ENCODE measurements at regions not wholly inside any gene's neighbourhood (a gene's known extent, or its start where the extent isn't known, plus 50 kb on each side); places are given as distances from the start of the nearest gene placed in this dataset.

- H3K9me3 ChIP-seq (ENCODE audit: control insufficient read depth, insufficient read depth, low read depth, low read length) = peaks cover 1% of the 10 kb centered on the region
- no peaks in the 10 kb centered on the region for H4K20me1 ChIP-seq (ENCODE audit: control insufficient read depth, extremely low read depth, insufficient read depth, low read length)
- no peak overlapping the region for H3K27ac ChIP-seq (ENCODE audit: insufficient read depth, low read length)
- DNase-seq (ENCODE audit: low read depth in 2 of 2) = peak in 1 of 2 donors; percentile 50
- H3K79me2 ChIP-seq (ENCODE audit: control insufficient read depth, insufficient read depth, low read length) = no peaks in the 10 kb centered on the region
- no peak for TF ChIP-seq CTCF (conservative IDR thresholded peaks at IDR 0.05 in 1 of 2, IDR thresholded peaks at IDR 0.05 in 1 of 2; ENCODE audit: low read depth in 1 of 2, low read length in 2 of 2)
- TF ChIP-seq EZH2 (IDR thresholded peaks at IDR 0.05; ENCODE audit: low read length, missing control alignments) = no peak
- no peak overlapping the region for H3K4me3 ChIP-seq (replicated peaks in 1 of 4; ENCODE audit: control extremely low read depth in 1 of 4, insufficient read depth in 1 of 4, low read depth in 3 of 4, low read length in 4 of 4)
- no peak overlapping the region for H3K9ac ChIP-seq (ENCODE audit: insufficient read depth, low read length)
- no peak overlapping the region for H3K4me2 ChIP-seq (ENCODE audit: extremely low read depth, insufficient read depth, low read length)
- peaks cover 3% of the 10 kb centered on the region for H3K4me1 ChIP-seq (ENCODE audit: control insufficient read depth, extremely low read depth, insufficient read depth, low read length)
- no peaks in the 10 kb centered on the region for H3K27me3 ChIP-seq (ENCODE audit: control insufficient read depth, insufficient read depth, low read length)
- H2AFZ ChIP-seq (ENCODE audit: low read length) = no peak overlapping the region
- H3K36me3 ChIP-seq (ENCODE audit: control insufficient read depth, insufficient read depth, low read length) = peaks cover 8% of the 10 kb centered on the region
Observed at GRCh38 chr12:124466216-124467128, 100.9 kb downstream of the NCOR2 start.

- Histone ChIP-seq H3K9ac (ENCODE audit: insufficient read depth, low read length) (no peak overlapping the region), H3K9me3 (ENCODE audit: control insufficient read depth, insufficient read depth, low read depth, low read length) (peaks cover 1% of the 10 kb centered on the region), H3K79me2 (ENCODE audit: control insufficient read depth, insufficient read depth, low read length) (no peaks in the 10 kb centered on the region), H4K20me1 (ENCODE audit: control insufficient read depth, extremely low read depth, insufficient read depth, low read length) (no peaks in the 10 kb centered on the region), H3K36me3 (ENCODE audit: control insufficient read depth, insufficient read depth, low read length) (peaks cover 8% of the 10 kb centered on the region), H3K4me2 (ENCODE audit: extremely low read depth, insufficient read depth, low read length) (no peak overlapping the region), H3K4me3 (replicated peaks in 1 of 4; ENCODE audit: control extremely low read depth in 1 of 4, insufficient read depth in 1 of 4, low read depth in 3 of 4, low read length in 4 of 4) (no peak overlapping the region), H3K27me3 (ENCODE audit: control insufficient read depth, insufficient read depth, low read length) (no peaks in the 10 kb centered on the region), H2AFZ (ENCODE audit: low read length) (no peak overlapping the region), H3K4me1 (ENCODE audit: control insufficient read depth, extremely low read depth, insufficient read depth, low read length) (peaks cover 3% of the 10 kb centered on the region), H3K27ac (ENCODE audit: insufficient read depth, low read length) (peak overlapping the region; percentile 29)
- DNase-seq (ENCODE audit: low read depth in 2 of 2) = no peak
- TF ChIP-seq EZH2 (IDR thresholded peaks at IDR 0.05; ENCODE audit: low read length, missing control alignments) = no peak
- TF ChIP-seq CTCF (conservative IDR thresholded peaks at IDR 0.05 in 1 of 2, IDR thresholded peaks at IDR 0.05 in 1 of 2; ENCODE audit: low read depth in 1 of 2, low read length in 2 of 2) = no peak
Observed at GRCh38 chr12:124465473-124465872, 101.9 kb downstream of the NCOR2 start.

- H4K20me1 ChIP-seq (ENCODE audit: control insufficient read depth, extremely low read depth, insufficient read depth, low read length) = no peaks in the 10 kb centered on the region
Observed at GRCh38 chr12:124464830-124465229, 102.6 kb downstream of the NCOR2 start.

More at GRCh38 chr12:124464830-124465229, 102.6 kb downstream of the NCOR2 start:
- Histone ChIP-seq H3K79me2 (ENCODE audit: control insufficient read depth, insufficient read depth, low read length) (no peaks in the 10 kb centered on the region), H3K9ac (ENCODE audit: insufficient read depth, low read length) (no peak overlapping the region), H3K27ac (ENCODE audit: insufficient read depth, low read length) (no peak overlapping the region), H3K4me2 (ENCODE audit: extremely low read depth, insufficient read depth, low read length) (no peak overlapping the region), H3K4me3 (replicated peaks in 1 of 4; ENCODE audit: control extremely low read depth in 1 of 4, insufficient read depth in 1 of 4, low read depth in 3 of 4, low read length in 4 of 4) (no peak overlapping the region), H3K9me3 (ENCODE audit: control insufficient read depth, insufficient read depth, low read depth, low read length) (peaks cover 1% of the 10 kb centered on the region), H3K27me3 (ENCODE audit: control insufficient read depth, insufficient read depth, low read length) (no peaks in the 10 kb centered on the region), H2AFZ (ENCODE audit: low read length) (no peak overlapping the region), H3K4me1 (ENCODE audit: control insufficient read depth, extremely low read depth, insufficient read depth, low read length) (peaks cover 3% of the 10 kb centered on the region), H3K36me3 (ENCODE audit: control insufficient read depth, insufficient read depth, low read length) (peaks cover 10% of the 10 kb centered on the region)
- no peak for DNase-seq (ENCODE audit: low read depth in 2 of 2)
- TF ChIP-seq CTCF (conservative IDR thresholded peaks at IDR 0.05 in 1 of 2, IDR thresholded peaks at IDR 0.05 in 1 of 2; ENCODE audit: low read depth in 1 of 2, low read length in 2 of 2) (no peak), EZH2 (IDR thresholded peaks at IDR 0.05; ENCODE audit: low read length, missing control alignments) (no peak)

Data from fibroblast of lung (primary cell).